ENCODE measurements at regions not wholly inside any gene's neighbourhood (a gene's known extent, or its start where the extent isn't known, plus 50 kb on each side); places are given as distances from the start of the nearest gene placed in this dataset.

- TF ChIP-seq CTCF (IDR thresholded peaks at IDR 0.05 in 4 of 5, conservative IDR thresholded peaks at IDR 0.05 in 1 of 5), result no peak
- TF ChIP-seq POLR2A (IDR thresholded peaks at IDR 0.05), result no peak
Measured at GRCh38 chr11:81494431-81494830, 1239.2 kb downstream of the FAM181B start.

All from gastrocnemius medialis (tissue), 4 donors.